ENCODE measurements at regions not wholly inside any gene's neighbourhood (a gene's known extent, or its start where the extent isn't known, plus 50 kb on each side); places are given as distances from the start of the nearest gene placed in this dataset.

GRCh38 chr14:101379842-101380241 lies 181.5 kb upstream of the DIO3 start:
- Histone ChIP-seq H3K9me3 (ENCODE audit: low read length) (no peaks in the 10 kb centered on the region), H3K27ac (ENCODE audit: low read length) (no peak overlapping the region), H3K79me2 (replicated peaks; ENCODE audit: insufficient read depth, low read length) (no peaks in the 10 kb centered on the region), H3K27me3 (ENCODE audit: insufficient read depth, low read depth, low read length) (no peaks in the 10 kb centered on the region), H3K9ac (ENCODE audit: low read length) (no peak overlapping the region), H3K4me2 (ENCODE audit: low read length) (no peak overlapping the region), H3K4me3 (ENCODE audit: low read length) (no peak overlapping the region), H2AFZ (ENCODE audit: low read depth, low read length) (no peak overlapping the region), H4K20me1 (ENCODE audit: insufficient read depth) (no peaks in the 10 kb centered on the region), H3K9me2 (ENCODE audit: insufficient read depth, low read length) (no peaks in the 10 kb centered on the region), H3F3A (ENCODE audit: insufficient read depth, low read length, poor library complexity, severe bottlenecking) (no peaks in the 10 kb centered on the region), H3K36me3 (ENCODE audit: insufficient read depth, low read length) (no peaks in the 10 kb centered on the region)
- no peak for TF ChIP-seq SMC3 (conservative IDR thresholded peaks at IDR 0.05; ENCODE audit: poor library complexity)
- TF ChIP-seq CTCF (IDR thresholded peaks at IDR 0.05; ENCODE audit: poor library complexity, severe bottlenecking) = no peak
- TF ChIP-seq REST (IDR thresholded peaks at IDR 0.05; ENCODE audit: borderline replicate concordance) = no peak
- no peak for TF ChIP-seq EP300 (conservative IDR thresholded peaks at IDR 0.05; ENCODE audit: poor library complexity, severe bottlenecking)
- no peak for TF ChIP-seq POLR2AphosphoS5 (IDR thresholded peaks at IDR 0.05)
- TF ChIP-seq RAD21 (conservative IDR thresholded peaks at IDR 0.05) = no peak
- TF ChIP-seq TAF1 (IDR thresholded peaks at IDR 0.05; ENCODE audit: low read depth) = no peak

DNA sequence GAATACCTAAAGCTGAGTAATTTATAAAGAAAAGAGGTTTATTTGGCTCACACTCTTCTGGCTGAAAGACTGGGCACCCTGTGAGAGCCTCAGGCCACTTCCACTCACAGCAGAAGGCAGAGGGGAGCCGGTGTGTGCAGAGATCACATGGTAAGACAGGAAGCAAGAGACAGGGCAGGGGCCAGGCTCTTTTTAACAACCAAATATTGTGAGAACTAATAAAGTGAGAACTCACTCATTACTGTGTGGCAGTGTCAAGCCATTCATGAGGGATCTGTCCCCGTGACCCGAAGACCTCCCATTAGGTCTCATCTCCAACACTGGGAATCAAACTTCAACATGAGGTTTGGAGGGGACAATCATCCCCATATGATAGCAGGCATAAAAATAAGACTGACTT lies 180.8 kb upstream of the DIO3 start:
- no peak overlapping the region for H3K4me3 ChIP-seq (ENCODE audit: low read length)
- H2AFZ ChIP-seq (ENCODE audit: low read depth, low read length) = no peak overlapping the region
- TF ChIP-seq REST (IDR thresholded peaks at IDR 0.05; ENCODE audit: borderline replicate concordance) = no peak
- no peak for TF ChIP-seq EP300 (conservative IDR thresholded peaks at IDR 0.05; ENCODE audit: poor library complexity, severe bottlenecking)
- no peak for TF ChIP-seq CTCF (IDR thresholded peaks at IDR 0.05; ENCODE audit: poor library complexity, severe bottlenecking)
- TF ChIP-seq TAF1 (IDR thresholded peaks at IDR 0.05; ENCODE audit: low read depth) = no peak
- no peak for TF ChIP-seq RAD21 (conservative IDR thresholded peaks at IDR 0.05)
- no peak for TF ChIP-seq EZH2 (IDR thresholded peaks at IDR 0.05; ENCODE audit: borderline replicate concordance, insufficient read depth, low read length, poor library complexity, severe bottlenecking)
- no peak for TF ChIP-seq POLR2AphosphoS5 (IDR thresholded peaks at IDR 0.05)
- TF ChIP-seq MXI1 (conservative IDR thresholded peaks at IDR 0.05; ENCODE audit: poor library complexity, severe bottlenecking) = no peak
- no peaks in the 10 kb centered on the region for H3K36me3 ChIP-seq (ENCODE audit: insufficient read depth, low read length)
- no peaks in the 10 kb centered on the region for H4K20me1 ChIP-seq (ENCODE audit: insufficient read depth)
- H3K27ac ChIP-seq (ENCODE audit: low read length) = no peak overlapping the region
- H3F3A ChIP-seq (ENCODE audit: insufficient read depth, low read length, poor library complexity, severe bottlenecking) = no peaks in the 10 kb centered on the region
- H3K9me2 ChIP-seq (ENCODE audit: insufficient read depth, low read length) = no peaks in the 10 kb centered on the region
- H3K9ac ChIP-seq (ENCODE audit: low read length) = no peak overlapping the region
- H3K9me3 ChIP-seq (ENCODE audit: low read length) = no peaks in the 10 kb centered on the region
- H3K4me2 ChIP-seq (ENCODE audit: low read length) = no peak overlapping the region
- H3K79me2 ChIP-seq (replicated peaks; ENCODE audit: insufficient read depth, low read length) = no peaks in the 10 kb centered on the region
- H3K27me3 ChIP-seq (ENCODE audit: insufficient read depth, low read depth, low read length) = no peaks in the 10 kb centered on the region

All from neural cell (in vitro differentiated cells).